SK-N-MC (cell line): ENCODE measurements at regions not wholly inside any gene's neighbourhood (a gene's known extent, or its start where the extent isn't known, plus 50 kb on each side); places are given as distances from the start of the nearest gene placed in this dataset.

Source experiments
- EZH2 ChIP-seq: fragments of 200-600 bp; sonication (generic); IDR thresholded peaks from one replicate; pipeline ENCODE4 v1.6.1; 2017; ENCODE audit warnings: antibody characterized with exemption
- FOXP2 ChIP-seq: optimal IDR thresholded peaks from 2 replicates; pipeline ENCODE3; 2011; ENCODE audit warnings: mild to moderate bottlenecking, moderate library complexity; ENCODE audit not compliant: insufficient read depth; ENCODE audit errors: extremely low read length, control extremely low read depth
- POLR2AphosphoS5 ChIP-seq: IDR thresholded peaks from 2 replicates; pipeline ENCODE4 v1.6.1; 2012; ENCODE audit warnings: mild to moderate bottlenecking, low read depth, low read length, borderline replicate concordance

DNA sequence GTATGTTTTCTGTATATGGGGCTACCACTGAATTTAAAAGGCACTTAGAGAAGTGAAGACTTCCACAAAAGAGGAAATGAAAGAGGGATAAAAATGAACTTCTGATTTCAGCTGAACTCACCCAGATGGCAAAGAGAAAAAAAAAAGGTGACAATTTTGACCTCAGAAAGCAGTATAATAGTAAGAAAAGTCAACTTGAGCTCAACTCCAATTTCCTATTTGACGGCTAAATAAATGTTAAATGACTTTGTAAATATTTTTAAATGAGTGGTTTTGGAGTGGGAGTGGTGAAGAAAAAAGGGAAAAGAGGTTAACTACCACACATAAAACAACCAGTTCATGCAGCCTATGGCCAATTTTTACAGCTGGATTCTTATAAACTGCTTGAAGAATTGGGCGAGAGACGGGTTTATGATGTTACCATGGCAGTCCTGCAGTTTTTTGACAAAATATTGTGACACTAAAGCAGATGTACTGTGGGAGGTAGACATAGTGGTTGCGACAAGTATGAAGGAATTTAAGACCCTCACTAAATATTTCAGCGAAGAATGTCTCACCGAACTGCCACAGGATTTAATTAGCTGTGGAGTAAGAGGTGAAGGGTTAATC, 49.8 kb upstream of the ADTRP start:
- TF ChIP-seq POLR2AphosphoS5 (no peak), EZH2 (no peak), FOXP2 (no peak)
